ENCODE measurements at regions not wholly inside any gene's neighbourhood (a gene's known extent, or its start where the extent isn't known, plus 50 kb on each side); places are given as distances from the start of the nearest gene placed in this dataset.

DNA sequence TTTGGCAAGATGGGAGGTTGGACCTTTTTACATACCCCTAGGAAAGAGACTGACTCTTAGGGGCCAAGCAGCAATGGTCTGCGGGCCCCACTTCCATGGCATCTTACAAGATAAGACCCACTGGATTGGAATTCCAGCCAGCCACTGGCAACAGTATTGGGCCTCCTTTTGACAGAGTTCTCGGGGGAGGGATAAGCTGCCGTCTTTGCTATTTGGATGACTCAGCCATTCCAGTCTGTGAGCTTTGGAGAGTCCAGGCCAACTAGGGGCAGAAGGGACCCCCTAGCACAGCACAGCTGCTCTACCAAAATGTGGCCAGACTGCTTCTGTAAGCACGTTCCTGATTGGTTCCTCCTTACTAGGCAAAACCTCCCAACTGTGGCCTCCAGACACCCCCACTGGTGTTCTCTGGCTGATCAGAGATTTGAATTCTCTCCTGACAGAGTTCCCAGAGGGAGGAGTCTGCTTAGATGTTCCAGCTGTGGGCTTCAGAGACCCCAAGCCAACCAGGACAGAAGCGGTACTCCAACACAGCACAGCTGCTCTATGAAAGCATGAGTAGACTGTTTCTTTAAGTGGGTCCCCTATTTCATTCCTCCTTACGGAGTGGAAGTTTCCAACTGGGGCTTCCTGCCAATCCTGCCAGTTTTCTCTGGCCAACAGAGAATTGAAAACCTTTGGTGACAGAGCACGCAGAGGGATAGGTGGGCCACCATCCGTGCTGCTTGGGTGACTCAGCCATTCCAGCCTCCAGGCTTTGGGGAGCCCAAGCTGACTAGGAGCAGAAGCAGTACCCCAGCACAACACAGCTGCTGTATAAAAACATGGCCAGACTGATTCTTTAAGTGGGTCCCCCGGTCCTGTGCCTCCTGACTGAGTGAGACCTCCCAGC, 672.1 kb upstream of the RIOK2 start:
- Histone ChIP-seq H3K27ac (ENCODE audit: low read depth, low read length) (no peak overlapping the region), H3K9me3 (ENCODE audit: control insufficient read depth in 3 of 3, low read length in 3 of 3) (peaks cover 0 to 3% (median 0%) of the 10 kb centered on the region in 3 donors), H3K9ac (ENCODE audit: low read depth in 1 of 3, low read length in 3 of 3) (no peak overlapping the region), H3K4me3 (ENCODE audit: low read length in 3 of 3) (no peak overlapping the region), H3K4me1 (ENCODE audit: control insufficient read depth in 3 of 3, insufficient read depth in 3 of 3, low read length in 3 of 3) (no peaks in the 10 kb centered on the region), H3K36me3 (ENCODE audit: control insufficient read depth in 3 of 3, insufficient read depth in 3 of 3, low read length in 3 of 3) (no peaks in the 10 kb centered on the region), H3K27me3 (ENCODE audit: control insufficient read depth in 3 of 3, insufficient read depth in 3 of 3, low read length in 3 of 3) (no peaks in the 10 kb centered on the region)

DNA sequence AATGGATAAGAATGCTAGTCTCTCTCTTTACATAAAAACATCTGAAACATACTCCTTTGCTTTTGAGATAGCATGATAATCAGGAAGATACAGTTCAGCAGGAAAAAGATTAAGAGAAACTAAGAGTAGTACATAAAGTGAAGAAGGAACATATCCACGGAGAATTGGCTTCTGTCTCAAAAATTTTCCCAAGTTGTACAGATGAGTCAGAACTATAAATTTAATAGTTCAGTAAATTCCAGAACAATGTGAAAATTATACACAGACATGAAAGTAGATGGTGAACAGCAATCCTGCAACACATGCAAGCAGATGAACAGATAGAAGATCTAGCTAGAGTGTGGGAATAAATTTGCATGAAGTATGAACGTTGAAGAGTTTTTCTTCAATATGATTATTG, 691.4 kb upstream of the RIOK2 start:
- no peak overlapping the region for H3K9ac ChIP-seq (ENCODE audit: low read depth in 1 of 3, low read length in 3 of 3)
- H3K4me1 ChIP-seq (ENCODE audit: control insufficient read depth in 3 of 3, insufficient read depth in 3 of 3, low read length in 3 of 3): no peaks in the 10 kb centered on the region
- no peak overlapping the region for H3K27ac ChIP-seq (ENCODE audit: low read depth, low read length)
- no peaks in the 10 kb centered on the region for H3K36me3 ChIP-seq (ENCODE audit: control insufficient read depth in 3 of 3, insufficient read depth in 3 of 3, low read length in 3 of 3)
- no peaks in the 10 kb centered on the region for H3K9me3 ChIP-seq (ENCODE audit: control insufficient read depth in 3 of 3, low read length in 3 of 3)
- H3K27me3 ChIP-seq (ENCODE audit: control insufficient read depth in 3 of 3, insufficient read depth in 3 of 3, low read length in 3 of 3): no peaks in the 10 kb centered on the region
- no peak overlapping the region for H3K4me3 ChIP-seq (ENCODE audit: low read length in 3 of 3)

DNA sequence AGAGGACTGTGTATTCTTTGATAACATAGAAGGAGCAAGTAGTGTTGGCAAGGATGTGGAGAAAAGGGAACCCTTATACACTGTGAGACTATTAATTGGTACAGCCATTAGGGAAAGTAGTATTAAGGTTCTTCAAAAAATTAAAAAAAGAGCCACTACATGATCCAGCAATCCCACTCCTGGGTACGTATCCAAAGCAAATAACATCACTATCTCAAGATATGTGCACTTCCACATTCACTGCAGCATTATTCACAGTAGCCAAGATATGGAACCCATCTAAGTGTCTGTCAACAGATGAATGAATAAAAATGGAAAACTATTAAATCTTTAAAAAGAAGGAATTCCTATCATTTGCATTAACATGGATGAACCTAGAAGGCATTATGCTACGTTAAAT, 693.2 kb upstream of the RIOK2 start:
- Histone ChIP-seq H3K36me3 (ENCODE audit: control insufficient read depth in 3 of 3, insufficient read depth in 3 of 3, low read length in 3 of 3) (no peaks in the 10 kb centered on the region), H3K27ac (ENCODE audit: low read depth, low read length) (no peak overlapping the region), H3K4me1 (ENCODE audit: control insufficient read depth in 3 of 3, insufficient read depth in 3 of 3, low read length in 3 of 3) (no peaks in the 10 kb centered on the region), H3K9me3 (ENCODE audit: control insufficient read depth in 3 of 3, low read length in 3 of 3) (no peaks in the 10 kb centered on the region), H3K27me3 (ENCODE audit: control insufficient read depth in 3 of 3, insufficient read depth in 3 of 3, low read length in 3 of 3) (no peaks in the 10 kb centered on the region), H3K9ac (ENCODE audit: low read depth in 1 of 3, low read length in 3 of 3) (no peak overlapping the region), H3K4me3 (ENCODE audit: low read length in 3 of 3) (no peak overlapping the region)

DNA sequence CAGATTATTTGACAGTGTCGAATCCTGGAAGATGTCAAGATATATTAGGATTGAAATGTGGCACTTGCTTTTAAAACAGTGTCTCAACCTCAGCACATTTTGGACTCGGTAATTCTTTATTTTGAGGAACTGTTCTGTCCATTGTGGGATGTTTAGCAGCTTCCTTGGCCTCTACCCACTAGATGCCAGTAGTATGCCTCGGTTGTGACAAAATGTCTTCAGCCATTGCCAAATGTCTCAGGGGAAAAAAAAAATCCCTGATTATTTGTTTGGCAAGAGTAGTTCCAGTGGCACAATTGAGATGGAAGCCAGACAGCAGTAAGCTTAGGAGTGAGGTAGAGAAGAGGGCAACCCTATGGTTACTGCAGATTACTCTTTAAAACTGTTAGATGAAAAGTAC, 694.5 kb upstream of the RIOK2 start:
- Histone ChIP-seq H3K27ac (ENCODE audit: low read depth, low read length) (no peak overlapping the region), H3K27me3 (ENCODE audit: control insufficient read depth in 3 of 3, insufficient read depth in 3 of 3, low read length in 3 of 3) (no peaks in the 10 kb centered on the region), H3K9me3 (ENCODE audit: control insufficient read depth in 3 of 3, low read length in 3 of 3) (no peaks in the 10 kb centered on the region), H3K9ac (ENCODE audit: low read depth in 1 of 3, low read length in 3 of 3) (no peak overlapping the region), H3K4me1 (ENCODE audit: control insufficient read depth in 3 of 3, insufficient read depth in 3 of 3, low read length in 3 of 3) (no peaks in the 10 kb centered on the region), H3K4me3 (ENCODE audit: low read length in 3 of 3) (no peak overlapping the region), H3K36me3 (ENCODE audit: control insufficient read depth in 3 of 3, insufficient read depth in 3 of 3, low read length in 3 of 3) (no peaks in the 10 kb centered on the region)

DNA sequence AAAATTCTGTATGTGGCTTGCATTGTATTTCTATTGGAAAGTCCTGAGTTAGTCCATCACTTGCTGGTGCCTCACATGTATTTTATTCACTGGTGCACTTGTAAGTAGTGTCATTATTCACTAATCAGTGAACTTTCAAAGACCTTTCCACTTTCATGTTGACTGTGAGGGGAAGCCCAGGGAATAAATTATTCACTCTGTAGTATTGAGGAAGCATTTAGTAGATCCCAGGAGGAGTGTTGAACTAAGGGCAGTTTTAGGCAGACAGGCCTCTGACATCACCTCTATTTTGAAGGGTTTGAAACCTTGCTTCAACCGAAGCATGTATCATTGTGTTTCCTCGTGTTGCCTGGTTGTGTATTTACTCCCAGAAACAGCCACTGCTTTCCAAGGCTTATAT, 705.4 kb upstream of the RIOK2 start:
- Histone ChIP-seq H3K4me3 (ENCODE audit: low read length in 3 of 3) (no peak overlapping the region), H3K36me3 (ENCODE audit: control insufficient read depth in 3 of 3, insufficient read depth in 3 of 3, low read length in 3 of 3) (no peaks in the 10 kb centered on the region), H3K27me3 (ENCODE audit: control insufficient read depth in 3 of 3, insufficient read depth in 3 of 3, low read length in 3 of 3) (no peaks in the 10 kb centered on the region), H3K9me3 (ENCODE audit: control insufficient read depth in 3 of 3, low read length in 3 of 3) (no peaks in the 10 kb centered on the region), H3K4me1 (ENCODE audit: control insufficient read depth in 3 of 3, insufficient read depth in 3 of 3, low read length in 3 of 3) (no peaks in the 10 kb centered on the region), H3K9ac (ENCODE audit: low read depth in 1 of 3, low read length in 3 of 3) (no peak overlapping the region), H3K27ac (ENCODE audit: low read depth, low read length) (no peak overlapping the region)

DNA sequence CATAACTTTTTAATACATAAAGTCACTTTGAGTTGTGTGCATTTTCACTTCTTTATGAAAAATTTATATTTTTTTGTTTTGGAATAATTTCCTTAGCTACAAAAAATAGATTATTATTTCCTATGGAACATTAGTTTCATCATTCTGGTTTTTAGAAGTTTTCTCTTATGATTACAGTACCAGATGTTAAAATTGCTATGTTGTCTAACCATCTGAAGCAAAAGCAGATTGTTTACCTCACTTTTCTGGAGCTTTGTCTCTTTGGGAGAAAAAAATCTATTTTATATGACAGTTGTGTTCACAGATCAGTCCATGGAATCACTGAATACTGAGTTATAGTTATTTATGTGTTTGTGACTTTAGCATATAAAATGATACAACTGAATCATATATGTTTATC, 708.9 kb upstream of the RIOK2 start:
- Histone ChIP-seq H3K9ac (ENCODE audit: low read depth in 1 of 3, low read length in 3 of 3) (no peak overlapping the region), H3K36me3 (ENCODE audit: control insufficient read depth in 3 of 3, insufficient read depth in 3 of 3, low read length in 3 of 3) (no peaks in the 10 kb centered on the region), H3K27me3 (ENCODE audit: control insufficient read depth in 3 of 3, insufficient read depth in 3 of 3, low read length in 3 of 3) (no peaks in the 10 kb centered on the region), H3K4me3 (ENCODE audit: low read length in 3 of 3) (no peak overlapping the region), H3K27ac (ENCODE audit: low read depth, low read length) (no peak overlapping the region), H3K4me1 (ENCODE audit: control insufficient read depth in 3 of 3, insufficient read depth in 3 of 3, low read length in 3 of 3) (no peaks in the 10 kb centered on the region), H3K9me3 (ENCODE audit: control insufficient read depth in 3 of 3, low read length in 3 of 3) (no peaks in the 10 kb centered on the region)

DNA sequence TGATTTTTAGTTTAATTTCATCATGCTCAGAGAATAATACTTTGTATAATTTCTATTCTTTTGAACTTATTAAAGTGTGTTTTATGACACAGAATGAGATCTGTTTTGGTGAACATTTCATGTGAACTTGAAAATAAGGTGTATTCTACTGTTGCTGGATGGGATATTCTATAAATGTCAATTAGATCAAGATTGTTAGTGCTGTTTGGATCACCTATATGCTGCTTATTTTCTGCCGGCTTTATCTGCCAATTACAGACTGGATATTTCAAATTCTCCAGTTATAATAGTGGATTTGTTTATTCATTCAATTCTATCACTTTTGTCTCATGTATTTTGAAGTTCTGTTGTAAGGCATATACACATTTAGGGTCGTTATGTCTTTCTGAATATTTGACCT, 720.7 kb upstream of the RIOK2 start:
- Histone ChIP-seq H3K9ac (ENCODE audit: low read depth in 1 of 3, low read length in 3 of 3) (no peak overlapping the region), H3K27me3 (ENCODE audit: control insufficient read depth in 3 of 3, insufficient read depth in 3 of 3, low read length in 3 of 3) (no peaks in the 10 kb centered on the region), H3K36me3 (ENCODE audit: control insufficient read depth in 3 of 3, insufficient read depth in 3 of 3, low read length in 3 of 3) (no peaks in the 10 kb centered on the region), H3K4me1 (ENCODE audit: control insufficient read depth in 3 of 3, insufficient read depth in 3 of 3, low read length in 3 of 3) (no peaks in the 10 kb centered on the region), H3K27ac (ENCODE audit: low read depth, low read length) (no peak overlapping the region), H3K4me3 (ENCODE audit: low read length in 3 of 3) (no peak overlapping the region), H3K9me3 (ENCODE audit: control insufficient read depth in 3 of 3, low read length in 3 of 3) (peaks cover 0 to 3% (median 0%) of the 10 kb centered on the region in 3 donors)

DNA sequence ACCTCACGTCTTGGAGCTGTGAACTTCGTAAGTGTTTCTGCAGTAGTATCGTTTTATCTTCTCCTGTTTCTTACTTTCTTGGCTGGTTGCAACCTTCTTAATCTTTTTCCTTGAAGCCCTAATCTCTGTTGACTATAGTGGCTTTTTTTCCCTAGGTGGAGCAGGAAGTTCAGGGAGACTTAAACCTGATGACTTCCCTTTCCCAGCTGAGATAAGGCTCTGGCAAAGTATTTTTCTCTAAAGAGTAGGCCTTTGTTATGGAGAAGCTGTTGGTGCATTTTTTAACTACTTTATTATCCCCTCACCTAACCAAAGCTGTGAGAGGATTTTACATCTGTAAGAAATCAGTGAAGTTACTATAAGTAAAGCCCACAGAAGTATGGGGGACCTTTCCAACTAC, 723.1 kb upstream of the RIOK2 start:
- H3K4me1 ChIP-seq (ENCODE audit: control insufficient read depth in 3 of 3, insufficient read depth in 3 of 3, low read length in 3 of 3): no peaks in the 10 kb centered on the region
- no peak overlapping the region for H3K4me3 ChIP-seq (ENCODE audit: low read length in 3 of 3)
- H3K36me3 ChIP-seq (ENCODE audit: control insufficient read depth in 3 of 3, insufficient read depth in 3 of 3, low read length in 3 of 3): no peaks in the 10 kb centered on the region
- H3K27me3 ChIP-seq (ENCODE audit: control insufficient read depth in 3 of 3, insufficient read depth in 3 of 3, low read length in 3 of 3): no peaks in the 10 kb centered on the region
- no peak overlapping the region for H3K27ac ChIP-seq (ENCODE audit: low read depth, low read length)
- peaks cover 0 to 3% (median 0%) of the 10 kb centered on the region in 3 donors for H3K9me3 ChIP-seq (ENCODE audit: control insufficient read depth in 3 of 3, low read length in 3 of 3)
- H3K9ac ChIP-seq (ENCODE audit: low read depth in 1 of 3, low read length in 3 of 3): no peak overlapping the region

DNA sequence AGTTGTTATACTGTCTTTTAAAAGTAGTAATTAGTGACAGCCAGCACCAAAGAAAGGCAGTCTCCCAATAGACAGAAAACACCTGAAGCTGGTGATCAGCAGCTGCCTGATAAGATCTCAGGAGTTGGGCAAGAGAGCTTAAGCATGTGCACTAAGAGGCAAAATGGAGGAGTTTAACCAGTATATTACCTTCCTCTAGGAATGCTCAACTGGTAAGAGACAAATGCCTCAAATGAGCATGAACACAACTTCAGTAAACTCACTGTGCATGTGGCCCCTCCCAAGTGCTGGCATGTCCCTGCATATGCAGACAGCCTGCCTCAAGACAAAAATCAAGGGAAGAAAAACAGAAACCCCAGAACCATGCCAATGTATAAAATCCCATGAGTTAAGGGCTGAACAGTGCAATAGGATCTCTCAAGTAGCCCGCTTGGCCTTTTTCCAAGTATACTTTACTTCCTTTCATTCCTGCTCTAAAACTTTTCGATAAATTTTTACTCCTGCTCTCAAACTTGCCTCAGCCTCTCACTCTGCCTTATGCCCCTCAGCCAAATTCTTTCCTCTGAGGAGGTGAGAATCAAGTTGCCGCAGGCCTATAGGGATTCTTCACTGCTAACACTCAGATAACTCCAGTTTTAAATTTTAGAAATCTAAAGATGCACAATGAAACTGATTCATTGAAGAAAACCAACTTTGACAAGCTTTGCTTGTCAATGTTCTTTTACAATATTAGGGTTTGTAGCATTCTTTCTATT, 724.8 kb upstream of the RIOK2 start:
- no peaks in the 10 kb centered on the region for H3K36me3 ChIP-seq (ENCODE audit: control insufficient read depth in 3 of 3, insufficient read depth in 3 of 3, low read length in 3 of 3)
- no peaks in the 10 kb centered on the region for H3K27me3 ChIP-seq (ENCODE audit: control insufficient read depth in 3 of 3, insufficient read depth in 3 of 3, low read length in 3 of 3)
- no peak overlapping the region for H3K27ac ChIP-seq (ENCODE audit: low read depth, low read length)
- H3K4me1 ChIP-seq (ENCODE audit: control insufficient read depth in 3 of 3, insufficient read depth in 3 of 3, low read length in 3 of 3): no peaks in the 10 kb centered on the region
- H3K4me3 ChIP-seq (ENCODE audit: low read length in 3 of 3): no peak overlapping the region
- no peak overlapping the region for H3K9ac ChIP-seq (ENCODE audit: low read depth in 1 of 3, low read length in 3 of 3)
- peaks cover 0 to 3% (median 0%) of the 10 kb centered on the region in 3 donors for H3K9me3 ChIP-seq (ENCODE audit: control insufficient read depth in 3 of 3, low read length in 3 of 3)

DNA sequence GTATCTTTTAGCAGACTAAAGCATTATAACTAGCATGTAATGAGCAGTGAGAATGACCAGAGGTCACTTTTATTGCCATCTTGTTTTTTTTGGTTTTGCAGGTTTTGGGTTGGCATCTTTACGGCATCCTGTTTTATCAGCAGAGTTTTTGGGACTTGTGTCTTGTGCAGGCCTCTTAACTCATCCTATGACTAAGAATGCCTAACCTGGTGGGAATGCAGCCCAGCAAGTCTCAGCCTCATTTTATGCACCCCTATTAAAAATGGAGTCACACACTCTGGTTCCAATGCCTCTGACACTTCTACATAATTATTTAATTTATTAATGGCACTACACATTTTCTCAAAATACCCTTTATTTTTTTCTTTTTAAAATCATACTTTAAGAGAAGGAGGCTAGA, 726.5 kb upstream of the RIOK2 start:
- no peak overlapping the region for H3K4me3 ChIP-seq (ENCODE audit: low read length in 3 of 3)
- no peaks in the 10 kb centered on the region for H3K27me3 ChIP-seq (ENCODE audit: control insufficient read depth in 3 of 3, insufficient read depth in 3 of 3, low read length in 3 of 3)
- H3K27ac ChIP-seq (ENCODE audit: low read depth, low read length): no peak overlapping the region
- peaks cover 0 to 3% (median 0%) of the 10 kb centered on the region in 3 donors for H3K9me3 ChIP-seq (ENCODE audit: control insufficient read depth in 3 of 3, low read length in 3 of 3)
- H3K9ac ChIP-seq (ENCODE audit: low read depth in 1 of 3, low read length in 3 of 3): no peak overlapping the region
- H3K36me3 ChIP-seq (ENCODE audit: control insufficient read depth in 3 of 3, insufficient read depth in 3 of 3, low read length in 3 of 3): no peaks in the 10 kb centered on the region
- no peaks in the 10 kb centered on the region for H3K4me1 ChIP-seq (ENCODE audit: control insufficient read depth in 3 of 3, insufficient read depth in 3 of 3, low read length in 3 of 3)

All from skeletal muscle tissue (tissue), 3 donors.